Myocyte (in vitro differentiated cells): ENCODE measurements at regions not wholly inside any gene's neighbourhood (a gene's known extent, or its start where the extent isn't known, plus 50 kb on each side); places are given as distances from the start of the nearest gene placed in this dataset.
A peak's percentile ranks its signal among the peaks of the same experiment; 100 is the strongest.

Experiments
- DNase-seq: peaks from one replicate; pipeline ENCODE4 v3.0.0-alpha.2; 2012; ENCODE audit warnings: low read depth

DNA sequence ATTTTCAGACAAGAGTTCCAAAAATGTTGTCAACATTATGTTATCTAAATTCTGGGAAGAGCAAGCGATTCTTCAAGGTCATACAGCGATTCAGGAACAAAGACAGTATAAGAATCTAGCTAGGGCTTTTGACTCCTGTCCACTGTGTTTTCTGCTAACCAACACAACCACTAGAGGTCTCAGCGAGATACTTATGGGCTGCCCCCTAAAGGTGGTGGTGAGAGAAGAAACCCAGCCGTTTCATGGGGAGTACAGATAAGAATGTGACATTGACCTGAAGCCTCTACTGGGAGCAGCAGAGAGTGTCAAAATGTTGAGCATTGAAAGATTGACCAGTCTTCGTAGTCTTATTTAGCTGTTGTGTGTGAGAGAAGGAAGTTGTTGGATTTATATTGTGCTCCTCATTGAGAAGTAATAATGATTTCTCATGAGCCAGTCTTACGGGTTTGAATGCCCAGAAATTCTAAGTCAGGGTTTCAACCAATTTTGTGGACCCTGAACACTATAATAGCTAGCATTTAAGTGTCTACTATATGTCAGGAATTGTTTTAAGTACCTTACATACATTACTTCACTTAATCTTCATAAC lies 168.3 kb downstream of the SPRY1 start:
- peak; percentile 84 for DNase-seq

GRCh38 chr4:123568936-123569335 lies 172.3 kb downstream of the SPRY1 start:
- DNase-seq, result no peak

DNA sequence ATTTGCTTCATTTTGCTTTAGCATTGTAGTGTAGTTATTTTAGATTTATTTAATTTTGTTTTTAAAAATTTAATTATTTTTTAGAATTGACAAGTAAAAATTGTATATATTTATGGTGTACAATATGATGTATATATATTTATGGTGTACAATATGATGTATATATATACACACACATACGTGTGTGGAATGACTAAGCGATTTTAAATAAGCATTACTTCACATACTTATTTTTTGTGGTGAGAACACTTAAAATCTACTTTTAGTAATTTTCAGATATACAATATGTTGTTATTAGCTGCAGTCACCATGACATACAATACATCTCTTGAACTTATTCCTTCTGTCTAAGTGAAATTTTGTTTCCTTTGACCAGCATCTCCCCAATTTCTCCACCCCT lies 172.9 kb downstream of the SPRY1 start:
- no peak for DNase-seq

GRCh38 chr4:123573866-123574508 lies 177.4 kb downstream of the SPRY1 start:
- peak; percentile 34 for DNase-seq

GRCh38 chr4:123575291-123575690 lies 178.7 kb downstream of the SPRY1 start:
- DNase-seq, result no peak

GRCh38 chr4:123577225-123577906 lies 180.8 kb downstream of the SPRY1 start:
- no peak for DNase-seq

- no peak for DNase-seq
These were observed 181.9 kb downstream of the SPRY1 start for GRCh38 chr4:123578276-123579029.

DNA sequence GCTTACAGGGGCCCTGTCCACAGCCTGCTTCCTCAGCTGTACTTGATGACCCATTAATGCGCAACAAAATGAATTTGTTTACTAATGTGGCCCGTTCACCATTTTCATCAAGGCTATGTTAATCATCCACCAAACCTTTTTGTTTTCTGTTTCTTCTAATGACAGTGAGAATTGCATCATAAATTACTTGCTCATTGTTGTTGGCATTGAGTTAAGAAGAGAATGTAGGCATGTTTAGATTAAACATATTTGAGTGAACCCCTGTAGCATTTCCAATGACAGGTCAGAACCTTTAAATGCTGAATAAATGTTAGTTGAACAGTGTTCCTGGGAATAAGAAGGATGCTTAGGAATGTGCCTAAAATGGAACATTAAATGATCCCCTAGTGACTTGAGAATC lies 183.4 kb downstream of the SPRY1 start:
- no peak for DNase-seq

DNA sequence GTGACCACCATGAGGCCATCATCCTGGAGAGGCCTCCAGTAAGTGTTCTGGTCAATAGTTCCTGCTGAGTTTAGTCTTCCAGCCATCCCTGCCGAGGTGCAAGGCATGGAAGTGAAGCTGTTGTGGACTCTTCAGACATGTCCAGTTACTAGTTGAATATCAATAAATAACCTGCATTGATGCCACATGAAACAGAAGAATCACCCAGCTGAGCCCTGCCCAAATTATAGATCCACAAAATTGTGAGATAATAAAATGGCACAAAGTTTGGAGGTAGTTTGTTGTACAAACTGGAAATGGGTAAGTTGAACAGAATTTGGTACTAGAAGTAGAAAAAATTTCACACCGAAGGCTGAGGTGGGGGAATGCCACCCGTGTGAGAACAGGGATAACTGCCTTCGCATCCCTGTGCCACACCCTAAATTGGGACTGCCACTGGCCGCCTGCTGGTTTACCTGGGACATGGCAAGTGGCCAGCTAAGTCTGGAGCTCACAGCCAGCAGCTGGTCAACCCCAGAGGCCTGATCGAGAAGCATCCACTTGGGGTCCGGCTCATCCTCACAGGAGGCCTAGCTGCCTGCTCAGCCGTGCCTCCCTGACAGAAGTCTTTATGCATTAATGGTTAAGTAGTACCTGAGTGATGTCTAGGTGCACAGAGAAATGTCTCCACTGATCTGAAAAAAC lies 184.5 kb downstream of the SPRY1 start:
- no peak for DNase-seq

DNA sequence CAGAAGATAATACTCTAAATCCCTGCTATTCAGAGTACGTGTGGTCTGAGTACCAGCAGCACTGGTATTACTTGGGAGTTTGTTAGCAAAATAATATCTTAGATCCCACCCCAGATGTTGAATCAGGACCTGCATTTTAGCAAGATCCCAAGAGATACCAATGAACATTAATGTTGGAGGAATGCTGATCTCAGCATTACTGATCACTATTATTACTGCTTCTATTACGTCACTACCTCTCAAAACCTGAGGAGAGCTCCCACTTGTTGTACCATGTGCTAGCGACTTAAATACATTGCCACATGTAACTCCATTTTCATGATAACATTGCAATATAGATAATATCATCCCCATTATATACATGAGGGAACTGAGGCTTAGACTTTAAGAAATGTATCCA lies 185.2 kb downstream of the SPRY1 start:
- no peak for DNase-seq

GRCh38 chr4:123583043-123583442 lies 186.4 kb downstream of the SPRY1 start:
- DNase-seq, result no peak

DNA sequence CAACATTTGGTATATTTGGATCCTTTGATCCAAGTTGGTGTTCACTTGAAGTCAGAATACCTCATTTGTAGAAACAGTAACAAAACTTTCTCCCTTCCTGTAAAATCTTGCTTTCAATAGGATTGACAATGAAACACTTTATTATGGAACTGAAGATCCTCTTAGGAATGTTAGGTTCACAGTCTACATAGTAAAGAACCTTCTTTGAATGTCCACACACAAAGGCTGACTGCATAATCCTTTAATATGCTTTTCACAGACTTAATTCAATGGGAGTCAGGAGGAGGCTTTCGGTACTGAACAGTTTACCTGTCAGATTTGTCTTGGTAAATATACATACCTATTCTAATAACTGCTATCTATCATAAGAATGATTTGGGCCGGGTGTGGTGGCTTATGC lies 188.5 kb downstream of the SPRY1 start:
- DNase-seq, result no peak

GRCh38 chr4:123587983-123588494 lies 191.4 kb downstream of the SPRY1 start:
- DNase-seq, result peak; percentile 96

- peak; percentile 96 for DNase-seq
These were observed 192.1 kb downstream of the SPRY1 start for GRCh38 chr4:123588631-123589241.

DNA sequence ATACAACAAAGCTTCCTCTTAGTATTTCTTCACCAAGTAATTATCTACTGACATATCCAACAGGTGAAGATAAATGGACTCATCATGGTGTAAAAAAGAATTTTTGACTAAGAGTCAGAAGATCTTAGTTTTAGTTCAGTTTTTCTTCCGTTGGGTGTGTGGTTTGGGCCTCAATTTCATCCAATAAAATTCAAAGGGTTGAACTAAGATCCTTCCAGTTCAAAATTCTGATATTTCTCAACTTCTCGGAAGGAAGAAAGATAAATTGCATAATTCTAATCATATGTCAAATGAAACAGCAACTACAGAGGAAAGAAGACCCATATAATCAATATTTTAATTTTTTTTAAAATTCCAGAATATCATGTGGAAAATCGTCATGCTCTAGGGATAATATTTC lies 192.7 kb downstream of the SPRY1 start:
- DNase-seq, result no peak

GRCh38 chr4:123591875-123592274 lies 195.3 kb downstream of the SPRY1 start:
- DNase-seq, result no peak

- no peak for DNase-seq
These were observed 197.1 kb downstream of the SPRY1 start for GRCh38 chr4:123593655-123594054.

- no peak for DNase-seq
These were observed 200.2 kb downstream of the SPRY1 start for GRCh38 chr4:123596805-123597204.

- no peak for DNase-seq
These were observed 201.0 kb downstream of the SPRY1 start for GRCh38 chr4:123597586-123597985.

- no peak for DNase-seq
These were observed 201.7 kb downstream of the SPRY1 start for GRCh38 chr4:123598331-123598730.
